ENCODE measurements at regions not wholly inside any gene's neighbourhood (a gene's known extent, or its start where the extent isn't known, plus 50 kb on each side); places are given as distances from the start of the nearest gene placed in this dataset.

DNA sequence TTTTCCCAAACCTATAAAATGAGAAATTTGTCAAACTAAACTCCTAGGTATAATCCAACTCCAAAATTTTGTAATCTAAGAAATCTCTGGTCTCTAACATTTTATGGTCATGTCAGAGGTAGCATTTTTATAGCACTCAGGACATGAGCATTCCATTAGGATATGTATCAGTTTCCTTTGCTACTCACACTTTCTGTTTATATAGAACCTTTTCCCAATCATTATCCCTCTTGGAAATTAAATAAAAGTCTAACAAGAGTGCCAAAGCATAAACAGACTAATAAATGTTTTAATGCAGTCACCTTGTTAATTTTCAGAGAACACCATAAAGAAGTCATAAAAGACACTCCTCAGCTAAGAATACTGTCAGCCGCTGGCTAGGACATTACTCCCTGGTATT lies 300.0 kb upstream of the CWC22 start:
- no peaks in the 10 kb centered on the region for H3K79me2 ChIP-seq (ENCODE audit: insufficient read depth)
- no peaks in the 10 kb centered on the region for H3K9me2 ChIP-seq
- no peaks in the 10 kb centered on the region for H4K20me1 ChIP-seq (ENCODE audit: insufficient read depth)
- H3K9ac ChIP-seq: no peak overlapping the region
- ChIA-PET POLR2A (no interaction called here), CTCF (no interaction called here)
- WGBS (ENCODE audit: low lambda C conversion rate): 79% methylated on average over 1 of the region's 1 CpG
- H3K4me1 ChIP-seq (ENCODE audit: control insufficient read depth in 1 of 2, insufficient read depth in 2 of 2, low read depth in 1 of 2, low read length in 1 of 2): no peaks in the 10 kb centered on the region
- no peaks in the 10 kb centered on the region for H3K27me3 ChIP-seq (ENCODE audit: insufficient read depth)
- no peak overlapping the region for H3K27ac ChIP-seq (ENCODE audit: low read depth in 2 of 2, low read length in 1 of 2)
- H3K4me3 ChIP-seq (ENCODE audit: low read depth in 2 of 2, low read length in 1 of 2): no peak overlapping the region
- H2AFZ ChIP-seq (ENCODE audit: low read depth): no peak overlapping the region
- no peak overlapping the region for H3K4me2 ChIP-seq
- no peaks in the 10 kb centered on the region for H3K9me3 ChIP-seq
- no peak for DNase-seq
- no peak for TF ChIP-seq ELF1 (IDR thresholded peaks at IDR 0.05)
- TF ChIP-seq EZH2phosphoT487 (IDR thresholded peaks at IDR 0.05; ENCODE audit: borderline replicate concordance, low read depth): no peak
- no peak for TF ChIP-seq RAD21 (IDR thresholded peaks at IDR 0.05; ENCODE audit: low read length)
- no peak for TF ChIP-seq NFIC (IDR thresholded peaks at IDR 0.05; ENCODE audit: borderline replicate concordance)
- TF ChIP-seq, protein P1, sequence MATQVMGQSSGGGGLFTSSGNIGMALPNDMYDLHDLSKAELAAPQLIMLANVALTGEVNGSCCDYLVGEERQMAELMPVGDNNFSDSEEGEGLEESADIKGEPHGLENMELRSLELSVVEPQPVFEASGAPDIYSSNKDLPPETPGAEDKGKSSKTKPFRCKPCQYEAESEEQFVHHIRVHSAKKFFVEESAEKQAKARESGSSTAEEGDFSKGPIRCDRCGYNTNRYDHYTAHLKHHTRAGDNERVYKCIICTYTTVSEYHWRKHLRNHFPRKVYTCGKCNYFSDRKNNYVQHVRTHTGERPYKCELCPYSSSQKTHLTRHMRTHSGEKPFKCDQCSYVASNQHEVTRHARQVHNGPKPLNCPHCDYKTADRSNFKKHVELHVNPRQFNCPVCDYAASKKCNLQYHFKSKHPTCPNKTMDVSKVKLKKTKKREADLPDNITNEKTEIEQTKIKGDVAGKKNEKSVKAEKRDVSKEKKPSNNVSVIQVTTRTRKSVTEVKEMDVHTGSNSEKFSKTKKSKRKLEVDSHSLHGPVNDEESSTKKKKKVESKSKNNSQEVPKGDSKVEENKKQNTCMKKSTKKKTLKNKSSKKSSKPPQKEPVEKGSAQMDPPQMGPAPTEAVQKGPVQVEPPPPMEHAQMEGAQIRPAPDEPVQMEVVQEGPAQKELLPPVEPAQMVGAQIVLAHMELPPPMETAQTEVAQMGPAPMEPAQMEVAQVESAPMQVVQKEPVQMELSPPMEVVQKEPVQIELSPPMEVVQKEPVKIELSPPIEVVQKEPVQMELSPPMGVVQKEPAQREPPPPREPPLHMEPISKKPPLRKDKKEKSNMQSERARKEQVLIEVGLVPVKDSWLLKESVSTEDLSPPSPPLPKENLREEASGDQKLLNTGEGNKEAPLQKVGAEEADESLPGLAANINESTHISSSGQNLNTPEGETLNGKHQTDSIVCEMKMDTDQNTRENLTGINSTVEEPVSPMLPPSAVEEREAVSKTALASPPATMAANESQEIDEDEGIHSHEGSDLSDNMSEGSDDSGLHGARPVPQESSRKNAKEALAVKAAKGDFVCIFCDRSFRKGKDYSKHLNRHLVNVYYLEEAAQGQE (IDR thresholded peaks at IDR 0.05; ENCODE audit: low read depth, low read length): no peak
- no peak for TF ChIP-seq SIN3A (IDR thresholded peaks at IDR 0.05; ENCODE audit: borderline replicate concordance, low read depth, low read length)
- TF ChIP-seq, protein P2, sequence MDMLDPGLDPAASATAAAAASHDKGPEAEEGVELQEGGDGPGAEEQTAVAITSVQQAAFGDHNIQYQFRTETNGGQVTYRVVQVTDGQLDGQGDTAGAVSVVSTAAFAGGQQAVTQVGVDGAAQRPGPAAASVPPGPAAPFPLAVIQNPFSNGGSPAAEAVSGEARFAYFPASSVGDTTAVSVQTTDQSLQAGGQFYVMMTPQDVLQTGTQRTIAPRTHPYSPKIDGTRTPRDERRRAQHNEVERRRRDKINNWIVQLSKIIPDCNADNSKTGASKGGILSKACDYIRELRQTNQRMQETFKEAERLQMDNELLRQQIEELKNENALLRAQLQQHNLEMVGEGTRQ (IDR thresholded peaks at IDR 0.05; ENCODE audit: borderline replicate concordance, low read depth, low read length): no peak
- no peak for TF ChIP-seq JUND (IDR thresholded peaks at IDR 0.05)
- no peak for TF ChIP-seq CHD2 (IDR thresholded peaks at IDR 0.05; ENCODE audit: low read length, partially characterized antibody)
- TF ChIP-seq RCOR1 (IDR thresholded peaks at IDR 0.05; ENCODE audit: low read length): no peak
- TF ChIP-seq TEAD4 (IDR thresholded peaks at IDR 0.05; ENCODE audit: borderline replicate concordance, insufficient read depth): no peak
- no peak for TF ChIP-seq IRF3 (IDR thresholded peaks at IDR 0.05; ENCODE audit: low read depth, low read length)
- no peak for TF ChIP-seq MEF2A (IDR thresholded peaks at IDR 0.05; ENCODE audit: borderline replicate concordance, low read depth)
- no peak for TF ChIP-seq TCF12 (IDR thresholded peaks at IDR 0.05)
- TF ChIP-seq FOSL2 (IDR thresholded peaks at IDR 0.05; ENCODE audit: borderline replicate concordance, low read depth): no peak
- no peak for TF ChIP-seq RFX5 (IDR thresholded peaks at IDR 0.05; ENCODE audit: low read length)
- H3K36me3 ChIP-seq (replicated peaks in 1 of 2; ENCODE audit: control insufficient read depth in 1 of 2, insufficient read depth in 2 of 2, low read length in 1 of 2): no peaks in the 10 kb centered on the region
- no peaks in the 10 kb centered on the region for H3F3A ChIP-seq (replicated peaks; ENCODE audit: insufficient read depth)

Measured in SK-N-SH (cell line).